ENCODE measurements at regions not wholly inside any gene's neighbourhood (a gene's known extent, or its start where the extent isn't known, plus 50 kb on each side); places are given as distances from the start of the nearest gene placed in this dataset.

GRCh38 chr1:208524925-208525324, 280.7 kb upstream of the PLXNA2 start:
- Histone ChIP-seq H4K20me1 (ENCODE audit: insufficient read depth, low read length) (no peaks in the 10 kb centered on the region), H3K27me3 (ENCODE audit: control insufficient read depth in 2 of 2, insufficient read depth in 2 of 2, low read length in 2 of 2) (peaks cover 0 to 2% of the 10 kb centered on the region in 2 donors), H3K4me3 (replicated peaks in 1 of 3; ENCODE audit: low read depth in 2 of 3, low read length in 3 of 3) (no peak overlapping the region), H3K4me2 (replicated peaks; ENCODE audit: extremely low read depth, low read length, poor library complexity, severe bottlenecking) (no peak overlapping the region), H3K9ac (ENCODE audit: insufficient read depth, low read length, poor library complexity, severe bottlenecking) (no peak overlapping the region), H2AFZ (ENCODE audit: insufficient read depth, low read depth, low read length, poor library complexity, severe bottlenecking) (no peak overlapping the region), H3K27ac (ENCODE audit: low read depth in 1 of 2, low read length in 2 of 2) (no peak overlapping the region), H3K36me3 (replicated peaks in 1 of 2; ENCODE audit: control insufficient read depth in 1 of 2, insufficient read depth in 2 of 2, low read length in 2 of 2) (no peaks in the 10 kb centered on the region), H3K79me2 (ENCODE audit: insufficient read depth, low read length) (no peaks in the 10 kb centered on the region), H3K9me3 (replicated peaks in 1 of 2; ENCODE audit: control insufficient read depth in 1 of 2, insufficient read depth in 1 of 2, low read length in 2 of 2) (no peaks in the 10 kb centered on the region), H3K4me1 (ENCODE audit: control insufficient read depth in 1 of 2, insufficient read depth in 2 of 2, low read length in 2 of 2) (no peaks in the 10 kb centered on the region)
- no peaks in the 10 kb centered on the region for H3K4me1 Mint-ChIP-seq
- H3K9me3 Mint-ChIP-seq, result peaks cover 0 to 2% (median 0%) of the 10 kb centered on the region in 7 donors
- H3K27ac Mint-ChIP-seq, result no peak overlapping the region
- no peak for DNase-seq
- no peak overlapping the region for H3K4me3 Mint-ChIP-seq
- H3K27me3 Mint-ChIP-seq (ENCODE audit: low read depth in 3 of 3), result peaks cover 3 to 5% (median 4%) of the 10 kb centered on the region in 3 donors
- no peaks in the 10 kb centered on the region for H3K36me3 Mint-ChIP-seq
- no peak for TF ChIP-seq CTCF (IDR thresholded peaks at IDR 0.05)
- WGBS (ENCODE audit: insufficient coverage), result 92% methylated on average over 5 of the region's 5 CpGs
- intact Hi-C loops (cut with micrococcal nuclease), result no loop called here

GRCh38 chr1:208525417-208525816, 281.2 kb upstream of the PLXNA2 start:
- Mint-ChIP-seq H3K4me3 (no peak overlapping the region), H3K27me3 (ENCODE audit: low read depth in 3 of 3) (peaks cover 3 to 8% (median 4%) of the 10 kb centered on the region in 3 donors), H3K4me1 (no peaks in the 10 kb centered on the region), H3K9me3 (peaks cover 0 to 2% (median 0%) of the 10 kb centered on the region in 7 donors), H3K36me3 (no peaks in the 10 kb centered on the region), H3K27ac (no peak overlapping the region)
- Histone ChIP-seq H4K20me1 (ENCODE audit: insufficient read depth, low read length) (no peaks in the 10 kb centered on the region), H3K79me2 (ENCODE audit: insufficient read depth, low read length) (no peaks in the 10 kb centered on the region), H2AFZ (ENCODE audit: insufficient read depth, low read depth, low read length, poor library complexity, severe bottlenecking) (no peak overlapping the region), H3K4me1 (ENCODE audit: control insufficient read depth in 1 of 2, insufficient read depth in 2 of 2, low read length in 2 of 2) (no peaks in the 10 kb centered on the region), H3K36me3 (replicated peaks in 1 of 2; ENCODE audit: control insufficient read depth in 1 of 2, insufficient read depth in 2 of 2, low read length in 2 of 2) (no peaks in the 10 kb centered on the region), H3K9ac (ENCODE audit: insufficient read depth, low read length, poor library complexity, severe bottlenecking) (no peak overlapping the region), H3K9me3 (replicated peaks in 1 of 2; ENCODE audit: control insufficient read depth in 1 of 2, insufficient read depth in 1 of 2, low read length in 2 of 2) (no peaks in the 10 kb centered on the region), H3K27ac (ENCODE audit: low read depth in 1 of 2, low read length in 2 of 2) (no peak overlapping the region), H3K27me3 (ENCODE audit: control insufficient read depth in 2 of 2, insufficient read depth in 2 of 2, low read length in 2 of 2) (peaks cover 0 to 2% of the 10 kb centered on the region in 2 donors), H3K4me3 (replicated peaks in 1 of 3; ENCODE audit: low read depth in 2 of 3, low read length in 3 of 3) (no peak overlapping the region), H3K4me2 (replicated peaks; ENCODE audit: extremely low read depth, low read length, poor library complexity, severe bottlenecking) (no peak overlapping the region)
- TF ChIP-seq CTCF (IDR thresholded peaks at IDR 0.05), result no peak
- intact Hi-C loops (cut with micrococcal nuclease), result no loop called here
- no peak for DNase-seq
- 100% methylated on average over 1 of the region's 3 CpGs for WGBS (ENCODE audit: insufficient coverage)
